Endothelial cell of umbilical vein (primary cell): ENCODE measurements at regions not wholly inside any gene's neighbourhood (a gene's known extent, or its start where the extent isn't known, plus 50 kb on each side); places are given as distances from the start of the nearest gene placed in this dataset.

Experiments
- BruUV-seq: library from RNA; stranded (reverse); fragments of 400-500 nt; replicated peaks from 2 replicates; lab custom pipeline; 2021; lab: Mats Ljungman, UMichigan
- CTCF ChIA-PET: fragments of 300-600, 350-600 bp; sonication (Branson Sonifier 250); formaldehyde crosslinking; loops from one replicate; lab custom pipeline; 2021; ENCODE audit warnings: antibody characterized with exemption, inconsistent platforms; lab: Charles Lee
- POLR2A ChIA-PET: fragments of 300-600, 350-600 bp; sonication (Branson Sonifier 250); formaldehyde crosslinking; loops from one replicate; lab custom pipeline; 2021; ENCODE audit warnings: antibody characterized with exemption, inconsistent platforms; lab: Charles Lee
- DNase-seq: peaks from one replicate; pipeline ENCODE4 v3.0.0-alpha.2; 2011; ENCODE audit warnings: low read depth, low spot score
- FAIRE-seq: peaks from 2 replicates; lab custom pipeline; 2011; peaks lifted over from hg19 to GRCh38; lab: Jason Lieb, UNC
- H2AFZ ChIP-seq: 2 replicates; pipeline ENCODE4 v1.6.0; 2012; ENCODE audit warnings: low read depth, low read length, control low read depth, inconsistent platforms
- H3K27ac ChIP-seq: 2 replicates; pipeline ENCODE4 v1.5.1; 2011; ENCODE audit warnings: low read depth, mild to moderate bottlenecking, control low read depth, low read length, moderate library complexity; ENCODE audit not compliant: insufficient read depth
- H3K27me3 ChIP-seq, 2 experiments: 2 replicates each; pipeline versions ENCODE4 v1.6.0 to v1.6.1; 2011; ENCODE audit warnings: low read length in 2 of 2, mixed read lengths in 1 of 2; ENCODE audit not compliant: control insufficient read depth in 2 of 2, insufficient read depth in 2 of 2
- H3K36me3 ChIP-seq, 2 experiments: 2 replicates in 1 of 2; 3 replicates in 1 of 2; pipeline ENCODE4 v1.5.1; 2011; ENCODE audit warnings: low read length in 2 of 2, mild to moderate bottlenecking in 1 of 2, moderate library complexity in 1 of 2; ENCODE audit not compliant: control insufficient read depth in 2 of 2, insufficient read depth in 2 of 2; ENCODE audit errors: extremely low read depth in 1 of 2
- H3K4me1 ChIP-seq: 3 replicates; pipeline ENCODE4 v1.5.1; 2011; ENCODE audit warnings: mild to moderate bottlenecking, low read length; ENCODE audit not compliant: control insufficient read depth, insufficient read depth; ENCODE audit errors: extremely low read depth
- H3K4me2 ChIP-seq: 2 replicates; pipeline ENCODE4 v1.6.1; 2011; ENCODE audit warnings: low read length, control low read depth, mixed read lengths; ENCODE audit not compliant: insufficient read depth
- H3K4me3 ChIP-seq, 3 experiments: fragments of 200-600 bp in 1 of 3; sonication (generic), shearing (Covaris generic) in 1 of 3; replicated peaks in 1 of 3; 2 replicates each; pipeline ENCODE4 v1.5.1; 2011 to 2016; ENCODE audit warnings: control low read depth in 3 of 3, low read length in 3 of 3, mild to moderate bottlenecking in 2 of 3, inconsistent platforms in 1 of 3, low read depth in 1 of 3, moderate library complexity in 1 of 3; ENCODE audit not compliant: insufficient read depth in 1 of 3
- H3K79me2 ChIP-seq: 2 replicates; pipeline ENCODE4 v1.6.0; 2012; ENCODE audit warnings: low read length, inconsistent platforms; ENCODE audit not compliant: control insufficient read depth, insufficient read depth
- H3K9ac ChIP-seq: replicated peaks from 2 replicates; pipeline ENCODE3; 2011; ENCODE audit warnings: low read length, control low read depth; ENCODE audit not compliant: insufficient read depth; ENCODE audit errors: extremely low read depth
- H3K9me1 ChIP-seq: replicated peaks from 3 replicates; pipeline ENCODE4 v1.6.0; 2011; ENCODE audit warnings: mild to moderate bottlenecking, low read length; ENCODE audit not compliant: control insufficient read depth, insufficient read depth; ENCODE audit errors: extremely low read depth
- H3K9me3 ChIP-seq: replicated peaks from 2 replicates; pipeline ENCODE4 v1.5.1; 2012; ENCODE audit warnings: low read length, inconsistent platforms; ENCODE audit not compliant: control insufficient read depth, insufficient read depth
- H4K20me1 ChIP-seq: replicated peaks from 2 replicates; pipeline ENCODE3; 2011; ENCODE audit warnings: mild to moderate bottlenecking, low read length; ENCODE audit not compliant: control insufficient read depth, insufficient read depth; ENCODE audit errors: extremely low read depth
- EZH2 ChIP-seq: IDR thresholded peaks from 2 replicates; pipeline ENCODE4 v1.6.1; 2012; ENCODE audit warnings: borderline replicate concordance, low read depth, mild to moderate bottlenecking, moderate library complexity, low read length, inconsistent platforms; ENCODE audit not compliant: severe bottlenecking
- FOS ChIP-seq: IDR thresholded peaks from 2 replicates; pipeline ENCODE4 v1.6.1; 2011; ENCODE audit warnings: mild to moderate bottlenecking, low read length, moderate library complexity, borderline replicate concordance; ENCODE audit not compliant: insufficient read depth
- GATA2 ChIP-seq: IDR thresholded peaks from 2 replicates; pipeline ENCODE4 v1.7.0; 2011; ENCODE audit warnings: low read depth, mild to moderate bottlenecking, moderate library complexity, mixed read lengths, low read length; ENCODE audit not compliant: insufficient read length, insufficient read depth
- JUN ChIP-seq: IDR thresholded peaks from 2 replicates; pipeline ENCODE4 v1.6.1; 2011; ENCODE audit warnings: borderline replicate concordance, low read depth; ENCODE audit not compliant: insufficient read length, insufficient read depth
- MYC ChIP-seq: IDR thresholded peaks from one replicate; pipeline ENCODE4 v1.6.1; 2011; ENCODE audit warnings: mild to moderate bottlenecking, low read depth, low read length
- POLR2A ChIP-seq: IDR thresholded peaks from 2 replicates; pipeline ENCODE4 v1.6.1; 2012; ENCODE audit warnings: low read depth, mild to moderate bottlenecking, control low read depth, low read length
- POLR2AphosphoS5 ChIP-seq: IDR thresholded peaks from 2 replicates; pipeline ENCODE4 v1.6.1; 2012; ENCODE audit warnings: low read depth, mild to moderate bottlenecking, control low read depth, low read length, moderate library complexity; ENCODE audit not compliant: insufficient read depth
- dilution Hi-C: fragments of 300-500 bp; cut with MboI; formaldehyde crosslinking; loops from one replicate; pipeline ENCODE4 v1.15.0; 2019; ENCODE audit warnings: low sequenced_read_pairs; ENCODE audit not compliant: extremely low pct_ligation_motif_present
- intact Hi-C: fragments of 100-400 bp; cut with micrococcal nuclease; formaldehyde crosslinking; loops from one replicate; pipeline ENCODE4 v1.10.0; 2022
- TF ChIP-seq, protein P1 (sequence below): IDR thresholded peaks from 2 replicates; pipeline ENCODE4 v1.6.1; 2011; ENCODE audit not compliant: insufficient read depth, insufficient read length
- TF ChIP-seq, protein P2 (sequence below), 2 donors: IDR thresholded peaks; 1 replicate in 1 of 2; 2 replicates in 1 of 2; pipeline ENCODE4 v1.5.1; 2011; ENCODE audit warnings: low read length in 2 of 2, mild to moderate bottlenecking in 2 of 2, moderate library complexity in 2 of 2, control low read depth in 1 of 2, inconsistent platforms in 1 of 2, low read depth in 1 of 2; ENCODE audit not compliant: insufficient read depth in 1 of 2; ENCODE audit errors: extremely low read depth in 1 of 2

GRCh38 chr7:51644216-51644615, 327.6 kb upstream of the COBL start:
- no peaks in the 10 kb centered on the region for H3K9me1 ChIP-seq
- POLR2A ChIA-PET, result no interaction called here

DNA sequence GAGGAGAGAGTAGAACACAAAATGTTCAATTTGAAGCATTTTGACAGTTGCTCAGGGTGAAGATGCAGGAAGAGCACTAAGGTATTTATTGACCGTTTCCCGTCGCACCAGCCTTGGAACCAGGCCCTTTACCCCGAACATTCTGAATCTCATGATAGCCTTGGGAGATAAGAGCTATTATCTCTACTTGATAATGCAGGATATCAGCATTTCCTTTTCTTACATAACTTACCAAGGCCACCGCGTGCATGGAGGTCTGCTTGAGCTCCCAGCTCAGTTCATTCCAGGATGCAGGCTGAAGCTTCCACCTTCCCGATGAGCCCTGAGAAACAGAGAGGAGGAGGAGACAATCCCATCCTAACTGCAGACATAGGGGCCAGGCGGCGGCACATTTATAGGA, 324.2 kb upstream of the COBL start:
- POLR2A ChIA-PET, result no interaction called here
- Histone ChIP-seq H3K4me1 (no peaks in the 10 kb centered on the region), H3K9ac (no peak overlapping the region), H3K4me3 (no peak overlapping the region), H3K36me3 (no peaks in the 10 kb centered on the region), H4K20me1 (no peaks in the 10 kb centered on the region), H3K9me3 (peaks cover 8% of the 10 kb centered on the region), H3K27me3 (no peaks in the 10 kb centered on the region), H3K4me2 (no peak overlapping the region), H3K27ac (no peak overlapping the region), H2AFZ (no peak overlapping the region), H3K79me2 (no peaks in the 10 kb centered on the region), H3K9me1 (no peaks in the 10 kb centered on the region)
- DNase-seq (no peak), FAIRE-seq (no peak)
- CTCF ChIA-PET, result no interaction called here
- intact Hi-C loops (no loop called here), dilution Hi-C loops (no loop called here)
- TF ChIP-seq, protein P1, sequence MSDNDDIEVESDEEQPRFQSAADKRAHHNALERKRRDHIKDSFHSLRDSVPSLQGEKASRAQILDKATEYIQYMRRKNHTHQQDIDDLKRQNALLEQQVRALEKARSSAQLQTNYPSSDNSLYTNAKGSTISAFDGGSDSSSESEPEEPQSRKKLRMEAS, result no peak
- TF ChIP-seq JUN (no peak), GATA2 (no peak), FOS (no peak), MYC (no peak), POLR2AphosphoS5 (no peak), EZH2 (no peak), POLR2A (no peak)
- TF ChIP-seq, protein P2, sequence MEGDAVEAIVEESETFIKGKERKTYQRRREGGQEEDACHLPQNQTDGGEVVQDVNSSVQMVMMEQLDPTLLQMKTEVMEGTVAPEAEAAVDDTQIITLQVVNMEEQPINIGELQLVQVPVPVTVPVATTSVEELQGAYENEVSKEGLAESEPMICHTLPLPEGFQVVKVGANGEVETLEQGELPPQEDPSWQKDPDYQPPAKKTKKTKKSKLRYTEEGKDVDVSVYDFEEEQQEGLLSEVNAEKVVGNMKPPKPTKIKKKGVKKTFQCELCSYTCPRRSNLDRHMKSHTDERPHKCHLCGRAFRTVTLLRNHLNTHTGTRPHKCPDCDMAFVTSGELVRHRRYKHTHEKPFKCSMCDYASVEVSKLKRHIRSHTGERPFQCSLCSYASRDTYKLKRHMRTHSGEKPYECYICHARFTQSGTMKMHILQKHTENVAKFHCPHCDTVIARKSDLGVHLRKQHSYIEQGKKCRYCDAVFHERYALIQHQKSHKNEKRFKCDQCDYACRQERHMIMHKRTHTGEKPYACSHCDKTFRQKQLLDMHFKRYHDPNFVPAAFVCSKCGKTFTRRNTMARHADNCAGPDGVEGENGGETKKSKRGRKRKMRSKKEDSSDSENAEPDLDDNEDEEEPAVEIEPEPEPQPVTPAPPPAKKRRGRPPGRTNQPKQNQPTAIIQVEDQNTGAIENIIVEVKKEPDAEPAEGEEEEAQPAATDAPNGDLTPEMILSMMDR (IDR thresholded peaks at IDR 0.05; ENCODE audit: extremely low read depth in 1 of 2, insufficient read depth in 1 of 2, low read depth in 1 of 2, low read length in 2 of 2), result no peak
- BruUV-seq, result no TSS peak

More at GRCh38 chr7:51644216-51644615, 327.6 kb upstream of the COBL start:
- Histone ChIP-seq H3K4me2 (no peak overlapping the region), H2AFZ (no peak overlapping the region), H3K79me2 (no peaks in the 10 kb centered on the region), H3K4me1 (no peaks in the 10 kb centered on the region), H4K20me1 (no peaks in the 10 kb centered on the region), H3K9ac (no peak overlapping the region), H3K27me3 (no peaks in the 10 kb centered on the region), H3K36me3 (no peaks in the 10 kb centered on the region), H3K9me3 (peaks cover 10% of the 10 kb centered on the region), H3K4me3 (no peak overlapping the region), H3K27ac (no peak overlapping the region)
- CTCF ChIA-PET, result no interaction called here
- no TSS peak for BruUV-seq
- intact Hi-C loops (no loop called here), dilution Hi-C loops (no loop called here)
- TF ChIP-seq, protein P2 (IDR thresholded peaks at IDR 0.05; ENCODE audit: extremely low read depth in 1 of 2, insufficient read depth in 1 of 2, low read depth in 1 of 2, low read length in 2 of 2), result no peak
- TF ChIP-seq FOS, result no peak
- no peak for TF ChIP-seq GATA2
- no peak for TF ChIP-seq POLR2A
- TF ChIP-seq EZH2, result no peak
- DNase-seq (no peak), FAIRE-seq (no peak)
